Endodermal cell (in vitro differentiated cells): ENCODE measurements at regions not wholly inside any gene's neighbourhood (a gene's known extent, or its start where the extent isn't known, plus 50 kb on each side); places are given as distances from the start of the nearest gene placed in this dataset.

ENCODE experiments used
- DNase-seq: peaks from one replicate; pipeline ENCODE4 v3.0.0-alpha.2; 2017
- H3K27ac ChIP-seq: 2 replicates; pipeline ENCODE4 v1.5.1; 2013; ENCODE audit warnings: mild to moderate bottlenecking, low read depth, low read length, moderate library complexity
- H3K27me3 ChIP-seq: 2 replicates; pipeline ENCODE4 v1.6.1; 2013; ENCODE audit warnings: mild to moderate bottlenecking, low read length, moderate library complexity; ENCODE audit not compliant: insufficient read depth, control insufficient read depth, poor library complexity, severe bottlenecking
- H3K36me3 ChIP-seq: 2 replicates; pipeline ENCODE4 v1.7.0; 2013; ENCODE audit warnings: mild to moderate bottlenecking, low read length, moderate library complexity; ENCODE audit not compliant: control insufficient read depth, insufficient read depth
- H3K4me1 ChIP-seq: one replicate; pipeline ENCODE4 v1.7.0; 2013; ENCODE audit warnings: low read length; ENCODE audit not compliant: control insufficient read depth, insufficient read depth
- H3K4me3 ChIP-seq: 2 replicates; pipeline ENCODE4 v1.5.1; 2013; ENCODE audit warnings: mild to moderate bottlenecking, low read length, moderate library complexity
- H3K9ac ChIP-seq: 2 replicates; pipeline ENCODE4 v1.6.1; 2013; ENCODE audit warnings: mild to moderate bottlenecking, low read length, moderate library complexity; ENCODE audit not compliant: poor library complexity, severe bottlenecking; ENCODE audit errors: extremely low read depth
- H3K9me3 ChIP-seq: 2 replicates; pipeline ENCODE4 v1.6.1; 2013; ENCODE audit warnings: mild to moderate bottlenecking, low read length, moderate library complexity; ENCODE audit not compliant: control insufficient read depth
- H3K27ac Mint-ChIP-seq: 2 replicates; pipeline ENCODE4 v1.8.0; 2020; ENCODE audit warnings: mixed read lengths
- H3K27me3 Mint-ChIP-seq: 2 replicates; pipeline ENCODE4 v1.8.0; 2021; ENCODE audit warnings: mild to moderate bottlenecking, mixed read lengths; ENCODE audit not compliant: insufficient read depth
- H3K36me3 Mint-ChIP-seq: 2 replicates; pipeline ENCODE4 v1.8.0; 2020; ENCODE audit warnings: low read depth, mixed read lengths
- H3K4me1 Mint-ChIP-seq: 2 replicates; pipeline ENCODE4 v1.8.0; 2020; ENCODE audit warnings: mixed read lengths
- H3K4me3 Mint-ChIP-seq: 2 replicates; pipeline ENCODE4 v1.8.0; 2020; ENCODE audit warnings: mild to moderate bottlenecking, moderate library complexity, mixed read lengths
- H3K9me3 Mint-ChIP-seq: 2 replicates; pipeline ENCODE4 v1.8.0; 2020; ENCODE audit warnings: mild to moderate bottlenecking, mixed read lengths
- CTCF ChIP-seq: fragments of 200-600 bp; sonication (generic); conservative IDR thresholded peaks from 2 replicates; pipeline ENCODE4 v1.5.0; 2021; ENCODE audit warnings: antibody characterized with exemption, mild to moderate bottlenecking
- WGBS, 2 experiments: methylation state at CpG; one replicate each; pipeline versions ENCODE4 v1.1.5 to v1.1.7; 2013; ENCODE audit warnings: missing lambda C conversion rate in 2 of 2, mixed read lengths in 1 of 2; ENCODE audit not compliant: insufficient coverage in 1 of 2, insufficient read length in 1 of 2; 5-methylcytosine and 5-hydroxymethylcytosine counted together

GRCh38 chrY:15456491-15456890 lies 932.2 kb downstream of the NLGN4Y start:
- no peak for TF ChIP-seq CTCF

GRCh38 chrY:15457682-15458081 lies 933.4 kb downstream of the NLGN4Y start:
- Histone ChIP-seq H3K9me3 (peaks cover 8% of the 10 kb centered on the region), H3K27ac (no peak overlapping the region), H3K9ac (no peak overlapping the region), H3K4me1 (no peaks in the 10 kb centered on the region), H3K27me3 (no peaks in the 10 kb centered on the region), H3K36me3 (no peaks in the 10 kb centered on the region), H3K4me3 (no peak overlapping the region)
- H3K4me1 Mint-ChIP-seq: no peaks in the 10 kb centered on the region
- 82% methylated on average over 2 of the region's 3 CpGs; no CpG with 5 or more reads in 1 of the 2 experiments for WGBS, 2 experiments
- no peaks in the 10 kb centered on the region for H3K27me3 Mint-ChIP-seq
- H3K27ac Mint-ChIP-seq: no peak overlapping the region
- no peak overlapping the region for H3K4me3 Mint-ChIP-seq
- no peak for DNase-seq
- no peak for TF ChIP-seq CTCF
- no peaks in the 10 kb centered on the region for H3K9me3 Mint-ChIP-seq
- no peaks in the 10 kb centered on the region for H3K36me3 Mint-ChIP-seq

More at GRCh38 chrY:15456491-15456890, 932.2 kb downstream of the NLGN4Y start:
- no peaks in the 10 kb centered on the region for H3K36me3 ChIP-seq
- H3K9me3 ChIP-seq: peaks cover 8% of the 10 kb centered on the region
- no peak overlapping the region for H3K9ac ChIP-seq
- no peak overlapping the region for H3K27ac ChIP-seq
- Mint-ChIP-seq H3K36me3 (no peaks in the 10 kb centered on the region), H3K4me3 (no peak overlapping the region), H3K4me1 (no peaks in the 10 kb centered on the region), H3K9me3 (no peaks in the 10 kb centered on the region), H3K27ac (no peak overlapping the region), H3K27me3 (no peaks in the 10 kb centered on the region)
- 96% methylated on average over 21 of the region's 21 CpGs; no CpG with 5 or more reads in 1 of the 2 experiments for WGBS, 2 experiments
- H3K27me3 ChIP-seq: no peaks in the 10 kb centered on the region
- H3K4me3 ChIP-seq: no peak overlapping the region
- no peaks in the 10 kb centered on the region for H3K4me1 ChIP-seq
- DNase-seq: no peak

GRCh38 chrY:15458426-15458825 lies 934.1 kb downstream of the NLGN4Y start:
- no peaks in the 10 kb centered on the region for H3K27me3 ChIP-seq
- DNase-seq: no peak
- H3K9me3 Mint-ChIP-seq: no peaks in the 10 kb centered on the region

More at GRCh38 chrY:15458426-15458825, 934.1 kb downstream of the NLGN4Y start:
- Histone ChIP-seq H3K4me3 (no peak overlapping the region), H3K9ac (no peak overlapping the region), H3K27ac (no peak overlapping the region), H3K9me3 (peaks cover 8% of the 10 kb centered on the region), H3K36me3 (no peaks in the 10 kb centered on the region), H3K4me1 (no peaks in the 10 kb centered on the region)
- Mint-ChIP-seq H3K4me3 (no peak overlapping the region), H3K4me1 (no peaks in the 10 kb centered on the region), H3K27ac (no peak overlapping the region), H3K36me3 (no peaks in the 10 kb centered on the region), H3K27me3 (no peaks in the 10 kb centered on the region)
- no peak for TF ChIP-seq CTCF
